OCI-LY1 (cell line): ENCODE measurements at regions not wholly inside any gene's neighbourhood (a gene's known extent, or its start where the extent isn't known, plus 50 kb on each side); places are given as distances from the start of the nearest gene placed in this dataset.

Experiments
- CTCF ChIP-seq: fragments of 200-600 bp; sonication (generic), shearing (Covaris generic); IDR thresholded peaks from 2 replicates; pipeline ENCODE4 v1.5.1; 2017; ENCODE audit warnings: mild to moderate bottlenecking, antibody characterized with exemption, low read length, moderate library complexity, mixed read lengths
- EZH2 ChIP-seq: fragments of 200-600 bp; sonication (generic), shearing (Covaris generic); IDR thresholded peaks from 2 replicates; pipeline ENCODE4 v1.8.0; 2017; ENCODE audit warnings: borderline replicate concordance, mixed run types, mild to moderate bottlenecking, antibody characterized with exemption, low read length, moderate library complexity, mixed read lengths

GRCh38 chr5:111859533-111860270 lies 102.7 kb upstream of the NREP start:
- TF ChIP-seq CTCF (no peak), EZH2 (no peak)
